ENCODE measurements at regions not wholly inside any gene's neighbourhood (a gene's known extent, or its start where the extent isn't known, plus 50 kb on each side); places are given as distances from the start of the nearest gene placed in this dataset.
A peak's percentile ranks its signal among the peaks of the same experiment; 100 is the strongest.

- Histone ChIP-seq H3K4me1 (ENCODE audit: control insufficient read depth in 4 of 4, insufficient read depth in 4 of 4, low read length in 3 of 4) (no peaks in the 10 kb centered on the region), H3K9me3 (ENCODE audit: control insufficient read depth in 4 of 4, low read length in 3 of 4) (no peaks in the 10 kb centered on the region), H3K36me3 (ENCODE audit: control insufficient read depth in 4 of 4, insufficient read depth in 3 of 4, low read depth in 1 of 4, low read length in 3 of 4) (no peaks in the 10 kb centered on the region), H3K27ac (ENCODE audit: low read depth in 1 of 2, low read length in 2 of 2) (no peak overlapping the region), H3K4me3 (ENCODE audit: low read depth in 1 of 3, low read length in 3 of 3) (no peak overlapping the region), H3K9ac (ENCODE audit: low read depth in 1 of 2, low read length in 2 of 2) (no peak overlapping the region), H3K27me3 (ENCODE audit: control insufficient read depth in 4 of 4, insufficient read depth in 4 of 4, low read length in 3 of 4) (no peaks in the 10 kb centered on the region)
- TF ChIP-seq RXRA (IDR thresholded peaks at IDR 0.05) = peak in 1 of 2 donors; percentile 5
- no peak for TF ChIP-seq SP1 (IDR thresholded peaks at IDR 0.05)
- no peak for TF ChIP-seq MAX (IDR thresholded peaks at IDR 0.05)
- no peak for DNase-seq (ENCODE audit: low spot score)
- 89% methylated on average over 5 of the region's 5 CpGs for WGBS
Measured at GRCh38 chr9:16337322-16338029, 533.0 kb downstream of the BNC2 start.

DNA sequence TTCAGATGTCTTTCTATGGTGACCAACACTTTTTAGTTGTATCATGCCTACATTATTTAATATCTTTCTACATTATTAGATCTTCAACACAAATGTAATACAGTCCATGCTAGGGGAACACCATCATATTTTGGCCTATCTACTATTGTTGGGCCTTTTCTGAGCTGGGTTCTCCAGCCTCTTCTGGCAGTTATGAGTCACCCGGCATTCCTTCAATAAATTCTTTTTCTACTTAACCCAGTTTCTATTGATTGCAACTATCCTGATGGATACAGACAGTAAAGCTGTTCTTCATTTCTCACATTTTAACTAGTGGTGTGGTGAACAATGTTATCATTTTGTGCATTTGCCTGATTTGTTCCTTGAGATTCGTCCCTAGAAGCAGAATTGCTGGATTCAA lies 529.3 kb downstream of the BNC2 start:
- no peaks in the 10 kb centered on the region for H3K27me3 ChIP-seq (ENCODE audit: control insufficient read depth in 4 of 4, insufficient read depth in 4 of 4, low read length in 3 of 4)
- 90% methylated on average over 2 of the region's 2 CpGs for WGBS
- no peak for TF ChIP-seq GABPA (IDR thresholded peaks at IDR 0.05 in 1 of 2, conservative IDR thresholded peaks at IDR 0.05 in 1 of 2)
- TF ChIP-seq JUND (IDR thresholded peaks at IDR 0.05) = no peak
- TF ChIP-seq YY1 (IDR thresholded peaks at IDR 0.05) = no peak
- TF ChIP-seq FOXA2 (IDR thresholded peaks at IDR 0.05) = no peak
- TF ChIP-seq, protein P1, sequence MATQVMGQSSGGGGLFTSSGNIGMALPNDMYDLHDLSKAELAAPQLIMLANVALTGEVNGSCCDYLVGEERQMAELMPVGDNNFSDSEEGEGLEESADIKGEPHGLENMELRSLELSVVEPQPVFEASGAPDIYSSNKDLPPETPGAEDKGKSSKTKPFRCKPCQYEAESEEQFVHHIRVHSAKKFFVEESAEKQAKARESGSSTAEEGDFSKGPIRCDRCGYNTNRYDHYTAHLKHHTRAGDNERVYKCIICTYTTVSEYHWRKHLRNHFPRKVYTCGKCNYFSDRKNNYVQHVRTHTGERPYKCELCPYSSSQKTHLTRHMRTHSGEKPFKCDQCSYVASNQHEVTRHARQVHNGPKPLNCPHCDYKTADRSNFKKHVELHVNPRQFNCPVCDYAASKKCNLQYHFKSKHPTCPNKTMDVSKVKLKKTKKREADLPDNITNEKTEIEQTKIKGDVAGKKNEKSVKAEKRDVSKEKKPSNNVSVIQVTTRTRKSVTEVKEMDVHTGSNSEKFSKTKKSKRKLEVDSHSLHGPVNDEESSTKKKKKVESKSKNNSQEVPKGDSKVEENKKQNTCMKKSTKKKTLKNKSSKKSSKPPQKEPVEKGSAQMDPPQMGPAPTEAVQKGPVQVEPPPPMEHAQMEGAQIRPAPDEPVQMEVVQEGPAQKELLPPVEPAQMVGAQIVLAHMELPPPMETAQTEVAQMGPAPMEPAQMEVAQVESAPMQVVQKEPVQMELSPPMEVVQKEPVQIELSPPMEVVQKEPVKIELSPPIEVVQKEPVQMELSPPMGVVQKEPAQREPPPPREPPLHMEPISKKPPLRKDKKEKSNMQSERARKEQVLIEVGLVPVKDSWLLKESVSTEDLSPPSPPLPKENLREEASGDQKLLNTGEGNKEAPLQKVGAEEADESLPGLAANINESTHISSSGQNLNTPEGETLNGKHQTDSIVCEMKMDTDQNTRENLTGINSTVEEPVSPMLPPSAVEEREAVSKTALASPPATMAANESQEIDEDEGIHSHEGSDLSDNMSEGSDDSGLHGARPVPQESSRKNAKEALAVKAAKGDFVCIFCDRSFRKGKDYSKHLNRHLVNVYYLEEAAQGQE (IDR thresholded peaks at IDR 0.05) = no peak
- TF ChIP-seq MAX (IDR thresholded peaks at IDR 0.05) = no peak
- TF ChIP-seq NR2F2 (IDR thresholded peaks at IDR 0.05) = no peak
- TF ChIP-seq EGR1 (IDR thresholded peaks at IDR 0.05; ENCODE audit: low read depth in 2 of 2) = no peak
- TF ChIP-seq HNF4A (conservative IDR thresholded peaks at IDR 0.05) = no peak
- no peak for TF ChIP-seq SP1 (IDR thresholded peaks at IDR 0.05)
- TF ChIP-seq FOXA1 (IDR thresholded peaks at IDR 0.05) = no peak
- TF ChIP-seq HNF4G (IDR thresholded peaks at IDR 0.05) = no peak
- TF ChIP-seq, protein P2, sequence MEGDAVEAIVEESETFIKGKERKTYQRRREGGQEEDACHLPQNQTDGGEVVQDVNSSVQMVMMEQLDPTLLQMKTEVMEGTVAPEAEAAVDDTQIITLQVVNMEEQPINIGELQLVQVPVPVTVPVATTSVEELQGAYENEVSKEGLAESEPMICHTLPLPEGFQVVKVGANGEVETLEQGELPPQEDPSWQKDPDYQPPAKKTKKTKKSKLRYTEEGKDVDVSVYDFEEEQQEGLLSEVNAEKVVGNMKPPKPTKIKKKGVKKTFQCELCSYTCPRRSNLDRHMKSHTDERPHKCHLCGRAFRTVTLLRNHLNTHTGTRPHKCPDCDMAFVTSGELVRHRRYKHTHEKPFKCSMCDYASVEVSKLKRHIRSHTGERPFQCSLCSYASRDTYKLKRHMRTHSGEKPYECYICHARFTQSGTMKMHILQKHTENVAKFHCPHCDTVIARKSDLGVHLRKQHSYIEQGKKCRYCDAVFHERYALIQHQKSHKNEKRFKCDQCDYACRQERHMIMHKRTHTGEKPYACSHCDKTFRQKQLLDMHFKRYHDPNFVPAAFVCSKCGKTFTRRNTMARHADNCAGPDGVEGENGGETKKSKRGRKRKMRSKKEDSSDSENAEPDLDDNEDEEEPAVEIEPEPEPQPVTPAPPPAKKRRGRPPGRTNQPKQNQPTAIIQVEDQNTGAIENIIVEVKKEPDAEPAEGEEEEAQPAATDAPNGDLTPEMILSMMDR (IDR thresholded peaks at IDR 0.05; ENCODE audit: low read depth, low read length, missing input control) = no peak
- TF ChIP-seq TAF1 (conservative IDR thresholded peaks at IDR 0.05) = no peak
- TF ChIP-seq RAD21 (IDR thresholded peaks at IDR 0.05) = no peak
- TF ChIP-seq RXRA (IDR thresholded peaks at IDR 0.05) = no peak
- TF ChIP-seq, protein P3, sequence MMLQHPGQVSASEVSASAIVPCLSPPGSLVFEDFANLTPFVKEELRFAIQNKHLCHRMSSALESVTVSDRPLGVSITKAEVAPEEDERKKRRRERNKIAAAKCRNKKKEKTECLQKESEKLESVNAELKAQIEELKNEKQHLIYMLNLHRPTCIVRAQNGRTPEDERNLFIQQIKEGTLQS (IDR thresholded peaks at IDR 0.05) = no peak
- TF ChIP-seq, protein P4, sequence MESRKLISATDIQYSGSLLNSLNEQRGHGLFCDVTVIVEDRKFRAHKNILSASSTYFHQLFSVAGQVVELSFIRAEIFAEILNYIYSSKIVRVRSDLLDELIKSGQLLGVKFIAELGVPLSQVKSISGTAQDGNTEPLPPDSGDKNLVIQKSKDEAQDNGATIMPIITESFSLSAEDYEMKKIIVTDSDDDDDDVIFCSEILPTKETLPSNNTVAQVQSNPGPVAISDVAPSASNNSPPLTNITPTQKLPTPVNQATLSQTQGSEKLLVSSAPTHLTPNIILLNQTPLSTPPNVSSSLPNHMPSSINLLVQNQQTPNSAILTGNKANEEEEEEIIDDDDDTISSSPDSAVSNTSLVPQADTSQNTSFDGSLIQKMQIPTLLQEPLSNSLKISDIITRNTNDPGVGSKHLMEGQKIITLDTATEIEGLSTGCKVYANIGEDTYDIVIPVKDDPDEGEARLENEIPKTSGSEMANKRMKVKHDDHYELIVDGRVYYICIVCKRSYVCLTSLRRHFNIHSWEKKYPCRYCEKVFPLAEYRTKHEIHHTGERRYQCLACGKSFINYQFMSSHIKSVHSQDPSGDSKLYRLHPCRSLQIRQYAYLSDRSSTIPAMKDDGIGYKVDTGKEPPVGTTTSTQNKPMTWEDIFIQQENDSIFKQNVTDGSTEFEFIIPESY (IDR thresholded peaks at IDR 0.05) = no peak
- H3K27ac ChIP-seq (ENCODE audit: low read depth in 1 of 2, low read length in 2 of 2) = no peak overlapping the region
- no peaks in the 10 kb centered on the region for H3K9me3 ChIP-seq (ENCODE audit: control insufficient read depth in 4 of 4, low read length in 3 of 4)
- DNase-seq (ENCODE audit: low spot score) = no peak
- no peaks in the 10 kb centered on the region for H3K36me3 ChIP-seq (ENCODE audit: control insufficient read depth in 4 of 4, insufficient read depth in 3 of 4, low read depth in 1 of 4, low read length in 3 of 4)
- H3K9ac ChIP-seq (ENCODE audit: low read depth in 1 of 2, low read length in 2 of 2) = no peak overlapping the region
- no peak overlapping the region for H3K4me3 ChIP-seq (ENCODE audit: low read depth in 1 of 3, low read length in 3 of 3)
- H3K4me1 ChIP-seq (ENCODE audit: control insufficient read depth in 4 of 4, insufficient read depth in 4 of 4, low read length in 3 of 4) = no peaks in the 10 kb centered on the region

All from liver (tissue), 8 donors.